Lower lobe of right lung (tissue), 2 donors: ENCODE measurements at regions not wholly inside any gene's neighbourhood (a gene's known extent, or its start where the extent isn't known, plus 50 kb on each side); places are given as distances from the start of the nearest gene placed in this dataset.

Source experiments
- ATAC-seq, 2 donors: fragments of 200-7000 bp; cut with Tn5 transposase; one replicate each; pipeline ENCODE4 v1.9.1; 2020 to 2022; ENCODE audit warnings: mild to moderate bottlenecking in 2 of 2, moderate library complexity in 2 of 2
- DNase-seq: peaks from one replicate; pipeline ENCODE4 v3.0.0-alpha.2; 2020
- H3K27ac ChIP-seq: fragments of 200-600 bp; one replicate; pipeline ENCODE4 v1.8.0; 2022
- H3K27me3 ChIP-seq: fragments of 200-600 bp; one replicate; pipeline ENCODE4 v1.8.0; 2022; ENCODE audit warnings: low read depth
- H3K36me3 ChIP-seq: fragments of 200-600 bp; one replicate; pipeline ENCODE4 v1.8.0; 2022; ENCODE audit warnings: mild to moderate bottlenecking
- H3K4me1 ChIP-seq: fragments of 200-600 bp; one replicate; pipeline ENCODE4 v1.8.0; 2022
- H3K4me3 ChIP-seq: fragments of 200-600 bp; one replicate; pipeline ENCODE4 v1.8.0; 2022; ENCODE audit warnings: mild to moderate bottlenecking
- H3K9me3 ChIP-seq: fragments of 200-600 bp; one replicate; pipeline ENCODE4 v1.8.0; 2022
- intact Hi-C: fragments of 100-400 bp; cut with DNase I; formaldehyde crosslinking; loops from one replicate; pipeline ENCODE4 v1.11.0; 2022
- TF ChIP-seq, protein P1 (sequence below): fragments of 200-600 bp; IDR thresholded peaks from one replicate; pipeline ENCODE4 v1.8.0; 2022; ENCODE audit warnings: antibody characterized with exemption, mild to moderate bottlenecking
- donor health status: DM: no; HTN: yes; CAD: no; lungs with severe emphysema.

DNA sequence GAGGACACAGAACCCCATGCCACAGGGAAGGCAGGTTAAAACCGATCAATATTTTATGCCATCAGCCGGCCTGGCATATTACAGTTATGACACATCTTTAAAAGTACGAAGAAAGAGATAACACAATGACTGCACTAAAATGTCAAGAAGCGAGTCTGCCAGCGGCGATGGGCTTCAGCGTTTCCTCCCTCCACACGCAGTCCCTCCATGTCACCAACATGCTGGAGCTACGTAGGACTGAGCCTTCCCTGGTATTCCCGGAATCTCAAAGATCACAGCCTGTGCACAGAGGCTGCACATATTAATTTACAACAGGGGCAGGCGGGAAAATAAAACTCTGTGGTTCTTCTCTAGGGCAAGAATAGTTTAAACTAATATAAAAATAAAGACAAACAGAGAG is 257.7 kb downstream of the IRX1 start:
- TF ChIP-seq, protein P1, sequence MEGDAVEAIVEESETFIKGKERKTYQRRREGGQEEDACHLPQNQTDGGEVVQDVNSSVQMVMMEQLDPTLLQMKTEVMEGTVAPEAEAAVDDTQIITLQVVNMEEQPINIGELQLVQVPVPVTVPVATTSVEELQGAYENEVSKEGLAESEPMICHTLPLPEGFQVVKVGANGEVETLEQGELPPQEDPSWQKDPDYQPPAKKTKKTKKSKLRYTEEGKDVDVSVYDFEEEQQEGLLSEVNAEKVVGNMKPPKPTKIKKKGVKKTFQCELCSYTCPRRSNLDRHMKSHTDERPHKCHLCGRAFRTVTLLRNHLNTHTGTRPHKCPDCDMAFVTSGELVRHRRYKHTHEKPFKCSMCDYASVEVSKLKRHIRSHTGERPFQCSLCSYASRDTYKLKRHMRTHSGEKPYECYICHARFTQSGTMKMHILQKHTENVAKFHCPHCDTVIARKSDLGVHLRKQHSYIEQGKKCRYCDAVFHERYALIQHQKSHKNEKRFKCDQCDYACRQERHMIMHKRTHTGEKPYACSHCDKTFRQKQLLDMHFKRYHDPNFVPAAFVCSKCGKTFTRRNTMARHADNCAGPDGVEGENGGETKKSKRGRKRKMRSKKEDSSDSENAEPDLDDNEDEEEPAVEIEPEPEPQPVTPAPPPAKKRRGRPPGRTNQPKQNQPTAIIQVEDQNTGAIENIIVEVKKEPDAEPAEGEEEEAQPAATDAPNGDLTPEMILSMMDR, result no peak
- Histone ChIP-seq H3K9me3 (no peaks in the 10 kb centered on the region), H3K4me3 (no peak overlapping the region), H3K27me3 (no peaks in the 10 kb centered on the region), H3K36me3 (no peaks in the 10 kb centered on the region), H3K4me1 (no peaks in the 10 kb centered on the region), H3K27ac (no peak overlapping the region)
- no peak for DNase-seq
- no peak for ATAC-seq
- intact Hi-C loops, result no loop called here

DNA sequence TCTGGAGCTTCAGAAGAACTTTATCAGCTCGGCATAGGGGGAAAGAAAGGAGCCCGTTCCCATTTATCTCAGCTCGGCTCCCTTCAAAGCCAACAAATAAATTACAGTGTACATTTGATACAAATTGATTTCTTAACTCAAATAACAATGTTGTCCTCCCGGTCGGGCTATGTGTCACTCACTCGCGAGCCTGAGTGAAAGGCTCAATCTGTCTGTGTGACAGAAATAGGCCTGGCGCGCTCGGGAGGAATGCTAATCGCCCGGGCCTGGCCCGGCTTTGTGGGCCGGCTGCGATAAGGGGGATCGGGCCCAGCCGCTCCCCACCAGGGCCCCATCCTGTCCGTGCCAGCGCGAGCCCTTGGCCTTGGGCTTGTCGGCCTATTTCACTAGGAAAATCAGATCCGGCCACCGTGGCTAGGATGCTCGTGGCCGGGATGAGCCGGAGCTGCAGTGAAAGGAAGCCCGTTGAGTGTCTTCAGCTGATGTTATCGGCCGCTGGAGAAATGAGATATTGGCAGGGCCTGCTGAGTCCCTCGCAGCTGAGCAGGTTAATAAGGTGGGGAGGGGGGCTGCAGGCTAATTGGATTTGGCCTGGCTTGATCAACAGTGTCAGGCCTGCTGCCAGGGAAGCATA is 258.7 kb downstream of the IRX1 start:
- intact Hi-C loops, result no loop called here
- ATAC-seq (no peak), DNase-seq (no peak)
- Histone ChIP-seq H3K27ac (no peak overlapping the region), H3K9me3 (no peaks in the 10 kb centered on the region), H3K4me3 (no peak overlapping the region), H3K4me1 (no peaks in the 10 kb centered on the region), H3K27me3 (no peaks in the 10 kb centered on the region), H3K36me3 (no peaks in the 10 kb centered on the region)
- TF ChIP-seq, protein P1, result no peak

DNA sequence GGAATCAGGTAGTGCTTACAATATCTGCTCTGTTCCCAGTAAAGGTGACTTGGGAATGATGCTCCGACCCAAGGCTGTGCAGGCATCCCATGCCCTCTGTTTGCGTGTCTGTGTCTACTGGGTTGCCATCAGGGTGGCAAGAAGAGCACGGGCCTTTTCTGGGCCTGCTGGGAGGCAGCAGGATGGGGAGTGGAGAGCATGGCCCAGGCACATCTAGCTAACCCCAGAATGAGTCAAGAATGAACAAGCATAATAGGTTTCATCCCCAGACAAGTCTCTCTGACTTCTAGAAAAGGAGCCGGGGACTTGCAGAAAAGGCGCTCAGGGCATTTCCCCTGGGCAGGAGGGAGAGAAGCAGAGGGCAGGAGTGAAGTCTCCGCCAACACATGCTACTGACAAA is 260.4 kb downstream of the IRX1 start:
- Histone ChIP-seq H3K36me3 (no peaks in the 10 kb centered on the region), H3K9me3 (no peaks in the 10 kb centered on the region), H3K4me3 (no peak overlapping the region), H3K4me1 (no peaks in the 10 kb centered on the region), H3K27ac (no peak overlapping the region), H3K27me3 (no peaks in the 10 kb centered on the region)
- TF ChIP-seq, protein P1, result no peak
- ATAC-seq (no peak), DNase-seq (no peak)
- intact Hi-C loops, result no loop called here

DNA sequence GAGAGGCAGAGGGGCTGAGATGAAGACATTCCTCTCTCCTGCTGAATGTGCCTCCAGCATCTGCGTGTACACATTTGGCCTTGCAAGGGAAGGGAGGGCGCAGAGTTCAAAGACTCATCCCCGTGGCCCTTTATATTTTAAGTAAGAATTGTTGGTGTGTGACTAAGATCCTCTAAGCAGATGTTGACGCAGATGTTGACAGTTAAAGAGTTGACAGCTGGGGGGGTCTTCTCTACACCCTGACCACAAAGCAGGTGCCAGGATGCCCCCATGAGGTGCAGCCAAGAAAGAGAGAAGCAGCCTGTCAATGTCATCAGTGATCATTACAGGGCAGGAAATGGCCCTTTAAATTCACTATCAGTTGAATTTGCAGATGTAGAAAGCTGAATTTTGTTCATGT is 262.9 kb downstream of the IRX1 start:
- TF ChIP-seq, protein P1, result no peak
- H3K36me3 ChIP-seq, result no peaks in the 10 kb centered on the region
- no peak overlapping the region for H3K4me3 ChIP-seq
- H3K27ac ChIP-seq, result no peak overlapping the region
- DNase-seq (no peak), ATAC-seq (no peak)
- intact Hi-C loops, result no loop called here
- no peaks in the 10 kb centered on the region for H3K9me3 ChIP-seq
- no peaks in the 10 kb centered on the region for H3K4me1 ChIP-seq
- H3K27me3 ChIP-seq, result no peaks in the 10 kb centered on the region

DNA sequence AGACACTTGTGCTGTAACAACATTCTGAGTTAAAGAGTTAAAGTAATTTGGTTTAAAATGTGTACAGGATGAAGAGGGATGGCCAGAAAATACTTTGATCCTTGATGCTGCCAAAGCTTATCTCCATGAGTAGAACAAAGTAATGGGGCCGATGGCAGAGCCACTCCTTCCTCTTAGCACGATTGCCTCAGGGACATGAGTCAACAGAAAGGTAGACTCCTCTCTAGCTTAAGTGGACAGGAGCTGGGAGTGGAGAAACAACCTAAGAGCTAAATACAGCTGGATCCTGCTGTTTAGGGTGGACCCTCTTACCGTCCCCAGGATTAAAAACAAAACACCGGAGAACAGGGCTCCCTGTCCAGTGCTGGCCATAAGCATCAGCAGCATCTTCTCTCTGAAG is 267.3 kb downstream of the IRX1 start:
- Histone ChIP-seq H3K4me3 (no peak overlapping the region), H3K27me3 (no peaks in the 10 kb centered on the region), H3K4me1 (no peaks in the 10 kb centered on the region), H3K27ac (no peak overlapping the region), H3K9me3 (no peaks in the 10 kb centered on the region), H3K36me3 (no peaks in the 10 kb centered on the region)
- DNase-seq (no peak), ATAC-seq (no peak)
- intact Hi-C loops, result no loop called here
- TF ChIP-seq, protein P1, result no peak
